ENCODE measurements at regions not wholly inside any gene's neighbourhood (a gene's known extent, or its start where the extent isn't known, plus 50 kb on each side); places are given as distances from the start of the nearest gene placed in this dataset.

DNA sequence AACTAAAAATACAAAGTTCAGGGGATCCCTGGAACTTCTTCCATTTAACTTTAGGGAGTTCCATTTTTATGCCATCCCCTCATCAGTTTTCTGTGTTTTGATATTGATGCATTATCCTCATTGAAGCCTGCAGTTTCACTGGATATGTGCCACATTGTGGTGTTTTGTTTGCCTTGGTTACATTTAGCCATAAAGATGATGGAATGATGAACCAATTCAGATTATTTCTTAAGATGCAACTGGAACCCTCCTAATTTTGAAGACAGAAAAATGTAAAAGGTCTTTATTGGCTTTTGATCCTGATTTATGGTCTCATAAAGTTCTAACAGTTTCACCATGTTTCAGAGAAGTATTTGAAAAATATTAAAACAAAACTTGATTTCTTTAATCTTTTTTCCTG, 314.2 kb upstream of the KLF6 start:
- TF ChIP-seq ZNF232 (CRISPR knock-in tag; IDR thresholded peaks at IDR 0.05) (no peak), GTF2I (CRISPR knock-in tag; conservative IDR thresholded peaks at IDR 0.05) (no peak), JUN (CRISPR knock-in tag; IDR thresholded peaks at IDR 0.05) (no peak), ESRRA (CRISPR knock-in tag; IDR thresholded peaks at IDR 0.05; ENCODE audit: borderline replicate concordance) (no peak), IRF2 (CRISPR knock-in tag; IDR thresholded peaks at IDR 0.05; ENCODE audit: borderline replicate concordance, low read depth) (no peak), MXD4 (CRISPR knock-in tag; IDR thresholded peaks at IDR 0.05; ENCODE audit: borderline replicate concordance) (no peak), RELA (CRISPR knock-in tag; IDR thresholded peaks at IDR 0.05; ENCODE audit: borderline replicate concordance) (no peak)
- TF ChIP-seq, protein P1, sequence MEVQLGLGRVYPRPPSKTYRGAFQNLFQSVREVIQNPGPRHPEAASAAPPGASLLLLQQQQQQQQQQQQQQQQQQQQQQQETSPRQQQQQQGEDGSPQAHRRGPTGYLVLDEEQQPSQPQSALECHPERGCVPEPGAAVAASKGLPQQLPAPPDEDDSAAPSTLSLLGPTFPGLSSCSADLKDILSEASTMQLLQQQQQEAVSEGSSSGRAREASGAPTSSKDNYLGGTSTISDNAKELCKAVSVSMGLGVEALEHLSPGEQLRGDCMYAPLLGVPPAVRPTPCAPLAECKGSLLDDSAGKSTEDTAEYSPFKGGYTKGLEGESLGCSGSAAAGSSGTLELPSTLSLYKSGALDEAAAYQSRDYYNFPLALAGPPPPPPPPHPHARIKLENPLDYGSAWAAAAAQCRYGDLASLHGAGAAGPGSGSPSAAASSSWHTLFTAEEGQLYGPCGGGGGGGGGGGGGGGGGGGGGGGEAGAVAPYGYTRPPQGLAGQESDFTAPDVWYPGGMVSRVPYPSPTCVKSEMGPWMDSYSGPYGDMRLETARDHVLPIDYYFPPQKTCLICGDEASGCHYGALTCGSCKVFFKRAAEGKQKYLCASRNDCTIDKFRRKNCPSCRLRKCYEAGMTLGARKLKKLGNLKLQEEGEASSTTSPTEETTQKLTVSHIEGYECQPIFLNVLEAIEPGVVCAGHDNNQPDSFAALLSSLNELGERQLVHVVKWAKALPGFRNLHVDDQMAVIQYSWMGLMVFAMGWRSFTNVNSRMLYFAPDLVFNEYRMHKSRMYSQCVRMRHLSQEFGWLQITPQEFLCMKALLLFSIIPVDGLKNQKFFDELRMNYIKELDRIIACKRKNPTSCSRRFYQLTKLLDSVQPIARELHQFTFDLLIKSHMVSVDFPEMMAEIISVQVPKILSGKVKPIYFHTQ (CRISPR knock-in tag; IDR thresholded peaks at IDR 0.05), result no peak
- TF ChIP-seq, protein P2, sequence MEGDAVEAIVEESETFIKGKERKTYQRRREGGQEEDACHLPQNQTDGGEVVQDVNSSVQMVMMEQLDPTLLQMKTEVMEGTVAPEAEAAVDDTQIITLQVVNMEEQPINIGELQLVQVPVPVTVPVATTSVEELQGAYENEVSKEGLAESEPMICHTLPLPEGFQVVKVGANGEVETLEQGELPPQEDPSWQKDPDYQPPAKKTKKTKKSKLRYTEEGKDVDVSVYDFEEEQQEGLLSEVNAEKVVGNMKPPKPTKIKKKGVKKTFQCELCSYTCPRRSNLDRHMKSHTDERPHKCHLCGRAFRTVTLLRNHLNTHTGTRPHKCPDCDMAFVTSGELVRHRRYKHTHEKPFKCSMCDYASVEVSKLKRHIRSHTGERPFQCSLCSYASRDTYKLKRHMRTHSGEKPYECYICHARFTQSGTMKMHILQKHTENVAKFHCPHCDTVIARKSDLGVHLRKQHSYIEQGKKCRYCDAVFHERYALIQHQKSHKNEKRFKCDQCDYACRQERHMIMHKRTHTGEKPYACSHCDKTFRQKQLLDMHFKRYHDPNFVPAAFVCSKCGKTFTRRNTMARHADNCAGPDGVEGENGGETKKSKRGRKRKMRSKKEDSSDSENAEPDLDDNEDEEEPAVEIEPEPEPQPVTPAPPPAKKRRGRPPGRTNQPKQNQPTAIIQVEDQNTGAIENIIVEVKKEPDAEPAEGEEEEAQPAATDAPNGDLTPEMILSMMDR (IDR thresholded peaks at IDR 0.05), result no peak
- TF ChIP-seq, protein P3, sequence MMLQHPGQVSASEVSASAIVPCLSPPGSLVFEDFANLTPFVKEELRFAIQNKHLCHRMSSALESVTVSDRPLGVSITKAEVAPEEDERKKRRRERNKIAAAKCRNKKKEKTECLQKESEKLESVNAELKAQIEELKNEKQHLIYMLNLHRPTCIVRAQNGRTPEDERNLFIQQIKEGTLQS (CRISPR knock-in tag; conservative IDR thresholded peaks at IDR 0.05), result no peak
